Endometrium (tissue), 2 donors: ENCODE measurements at regions not wholly inside any gene's neighbourhood (a gene's known extent, or its start where the extent isn't known, plus 50 kb on each side); places are given as distances from the start of the nearest gene placed in this dataset.

Experiments
- FAIRE-seq: peaks from 2 replicates; lab custom pipeline; 2012; peaks lifted over from hg19 to GRCh38; lab: Jason Lieb, UNC
- donor health status: control.
- donor health status: control.

DNA sequence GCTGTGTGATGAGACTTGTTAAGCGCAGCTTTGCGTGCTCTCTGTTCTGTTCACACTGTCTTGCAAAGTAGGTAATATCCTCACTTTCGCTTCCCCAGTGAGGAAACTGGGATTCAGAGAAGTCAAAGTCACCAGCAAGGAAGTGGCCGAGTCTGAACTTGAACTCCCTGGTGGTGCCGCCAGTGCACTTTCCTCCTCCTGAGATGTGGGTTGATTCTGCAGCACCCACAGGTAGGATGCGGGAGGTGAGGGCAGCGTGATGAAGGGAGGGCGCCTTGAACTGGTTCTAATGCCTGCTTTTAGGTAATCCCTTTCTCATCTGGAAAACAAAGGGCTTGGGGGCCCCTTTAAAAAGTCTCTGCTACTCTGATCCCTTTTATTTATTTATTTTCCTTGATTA is 54.9 kb upstream of the IGF1 start:
- no peak for FAIRE-seq

DNA sequence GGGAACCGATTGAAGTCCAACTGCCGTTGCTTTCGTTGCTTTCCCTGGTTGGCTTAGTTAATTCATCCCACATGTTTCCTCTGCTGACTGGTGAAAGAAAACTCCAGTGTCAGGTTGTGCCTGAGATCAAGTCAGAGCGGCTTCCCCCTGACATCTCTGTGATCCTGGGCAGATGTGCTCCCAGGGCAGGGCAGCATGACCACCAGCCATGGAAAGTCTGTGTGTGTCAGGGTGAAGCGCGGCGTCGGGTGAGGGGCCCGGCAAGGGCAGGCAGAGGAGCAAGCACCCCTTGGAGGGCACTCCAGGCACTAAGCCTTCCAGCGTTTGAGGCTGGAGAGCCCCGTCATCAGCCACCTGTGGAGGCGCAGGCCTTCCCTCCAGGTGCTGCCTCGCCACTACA is 54.5 kb upstream of the IGF1 start:
- no peak for FAIRE-seq

DNA sequence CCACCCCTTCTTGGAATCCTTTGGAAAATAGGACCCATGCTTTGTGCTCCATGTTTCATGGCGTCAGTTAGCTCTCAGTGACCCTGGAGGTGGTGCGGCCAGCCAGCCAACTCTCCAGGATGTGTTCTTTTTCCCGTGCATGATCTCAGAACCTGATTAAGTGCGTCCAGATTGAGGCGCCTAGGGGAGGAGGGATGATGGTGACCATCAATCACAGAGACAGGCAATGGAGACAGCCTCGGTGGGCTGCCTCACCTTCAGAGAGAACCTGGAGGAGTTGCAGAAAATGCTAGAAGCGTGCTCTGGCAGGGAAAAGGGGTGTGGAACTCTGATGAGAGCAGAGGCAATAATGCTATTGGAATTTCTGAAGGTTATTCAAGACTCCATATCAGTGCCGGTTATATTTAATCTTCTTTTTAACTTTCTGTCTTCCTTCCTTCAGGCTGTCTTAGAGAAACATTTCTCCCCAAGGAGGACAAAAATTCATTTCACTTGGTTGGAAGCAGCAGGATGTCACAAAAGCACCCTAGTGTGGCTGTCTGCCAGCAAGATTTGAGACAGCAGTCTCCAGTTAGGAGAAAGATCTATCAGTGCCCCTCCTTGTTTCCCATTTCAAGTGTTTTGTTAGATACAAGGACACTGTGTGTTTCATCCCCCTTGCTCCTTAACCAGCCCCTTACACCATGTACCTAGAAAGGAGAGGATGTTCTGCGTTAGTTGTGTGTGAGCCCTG is 53.3 kb upstream of the IGF1 start:
- no peak for FAIRE-seq
